HG02943 (cell line): ENCODE measurements at regions not wholly inside any gene's neighbourhood (a gene's known extent, or its start where the extent isn't known, plus 50 kb on each side); places are given as distances from the start of the nearest gene placed in this dataset.
"Not testable (repeated sequence)": the region's sequence is repeated elsewhere in the genome, so short reads cannot be mapped to it uniquely, and the experiment has no call there.

Source experiments
- ATAC-seq: cut with Tn5 transposase; IDR thresholded peaks from one replicate; pipeline ENCODE4 v1.9.1; 2021; ENCODE audit warnings: mild to moderate bottlenecking, low read depth, moderate library complexity; ENCODE audit not compliant: unreplicated experiment

GRCh38 chr5:60490597-60491166 is 209.3 kb downstream of the DEPDC1B start:
- ATAC-seq, result no peak

GRCh38 chr5:60489856-60490255 is 210.1 kb downstream of the DEPDC1B start:
- no peak for ATAC-seq

GRCh38 chr5:60489377-60489776 is 210.6 kb downstream of the DEPDC1B start:
- no peak for ATAC-seq

GRCh38 chr5:60488466-60489130 is 211.4 kb downstream of the DEPDC1B start:
- ATAC-seq, result no peak

- no peak for ATAC-seq
Observed at GRCh38 chr5:60487885-60488442, 212.0 kb downstream of the DEPDC1B start.

- ATAC-seq, result no peak
Observed at GRCh38 chr5:60487476-60487875, 212.5 kb downstream of the DEPDC1B start.

- ATAC-seq, result no peak
Observed at GRCh38 chr5:60485361-60485760, 214.6 kb downstream of the DEPDC1B start.

GRCh38 chr5:60483050-60483449 is 216.9 kb downstream of the DEPDC1B start:
- ATAC-seq, result no peak

GRCh38 chr5:60482301-60482700 is 217.7 kb downstream of the DEPDC1B start:
- no peak for ATAC-seq

- no peak for ATAC-seq
Observed at GRCh38 chr5:60479542-60479941, 220.4 kb downstream of the DEPDC1B start.

GRCh38 chr5:60477849-60478248 is 222.1 kb downstream of the DEPDC1B start:
- ATAC-seq, result no peak

GRCh38 chr5:60473654-60474053 is 226.3 kb downstream of the DEPDC1B start:
- ATAC-seq, result no peak

GRCh38 chr5:60473027-60473426 is 226.9 kb downstream of the DEPDC1B start:
- ATAC-seq, result not testable (repeated sequence)

- ATAC-seq, result no peak
Observed at GRCh38 chr5:60470881-60471280, 229.1 kb downstream of the DEPDC1B start.

GRCh38 chr5:60469286-60469685 is 230.7 kb downstream of the DEPDC1B start:
- no peak for ATAC-seq

GRCh38 chr5:60463179-60463868 is 236.6 kb downstream of the DEPDC1B start:
- ATAC-seq, result no peak

- no peak for ATAC-seq
Observed at GRCh38 chr5:60458666-60459065, 241.3 kb downstream of the DEPDC1B start.

GRCh38 chr5:60457233-60457632 is 242.7 kb downstream of the DEPDC1B start:
- no peak for ATAC-seq

GRCh38 chr5:60455589-60455988 is 244.4 kb downstream of the DEPDC1B start:
- ATAC-seq, result no peak

GRCh38 chr5:60454277-60454676 is 245.7 kb downstream of the DEPDC1B start:
- ATAC-seq, result not testable (repeated sequence)

- ATAC-seq, result no peak
Observed at GRCh38 chr5:60453186-60453976, 246.6 kb downstream of the DEPDC1B start.
